HEK293T (cell line): ENCODE measurements at regions not wholly inside any gene's neighbourhood (a gene's known extent, or its start where the extent isn't known, plus 50 kb on each side); places are given as distances from the start of the nearest gene placed in this dataset.
"Not testable (repeated sequence)": the region's sequence is repeated elsewhere in the genome, so short reads cannot be mapped to it uniquely, and the experiment has no call there.

Source experiments
- CTCF ChIA-PET: fragments of 350-600 bp; formaldehyde crosslinking; extraction: SDS; loops from one replicate; lab custom pipeline; 2021; ENCODE audit warnings: antibody characterized with exemption, inconsistent platforms; lab: Yijun Ruan, JAX
- POLR2A ChIA-PET: fragments of 350-600 bp; formaldehyde crosslinking; extraction: SDS; loops from one replicate; lab custom pipeline; 2020; ENCODE audit warnings: antibody characterized with exemption, inconsistent platforms; lab: Yijun Ruan, JAX
- DNase-seq: peaks from one replicate; pipeline ENCODE4 v3.0.0; 2012; ENCODE audit warnings: mixed read lengths; ENCODE audit errors: extremely low spot score
- ARNT ChIP-seq: fragments of 450-650 bp; IDR thresholded peaks from 2 replicates; pipeline ENCODE4 v1.6.1; 2017; ENCODE audit warnings: mild to moderate bottlenecking
- BHLHE40 ChIP-seq: fragments of 450-650 bp; IDR thresholded peaks from 2 replicates; pipeline ENCODE4 v1.6.1; 2016; ENCODE audit warnings: mild to moderate bottlenecking, moderate library complexity, borderline replicate concordance
- CTBP1 ChIP-seq: fragments of 450-650 bp; IDR thresholded peaks from 2 replicates; pipeline ENCODE4 v1.6.1; 2016; ENCODE audit warnings: borderline replicate concordance
- ELF4 ChIP-seq: fragments of 450-650 bp; IDR thresholded peaks from 2 replicates; pipeline ENCODE4 v1.6.1; 2017; ENCODE audit warnings: antibody characterized with exemption
- FOXA1 ChIP-seq: fragments of 450-650 bp; IDR thresholded peaks from 2 replicates; pipeline ENCODE4 v1.6.1; 2016; ENCODE audit warnings: mild to moderate bottlenecking
- FOXK2 ChIP-seq: fragments of 450-650 bp; IDR thresholded peaks from 2 replicates; pipeline ENCODE4 v1.6.1; 2016; ENCODE audit warnings: mild to moderate bottlenecking
- FOXM1 ChIP-seq: fragments of 450-650 bp; IDR thresholded peaks from 2 replicates; pipeline ENCODE4 v1.6.1; 2017; ENCODE audit warnings: mild to moderate bottlenecking, borderline replicate concordance
- HDGF ChIP-seq: fragments of 450-650 bp; IDR thresholded peaks from 2 replicates; pipeline ENCODE4 v1.6.1; 2017; ENCODE audit warnings: antibody characterized with exemption, borderline replicate concordance
- L3MBTL2 ChIP-seq: fragments of 450-650 bp; conservative IDR thresholded peaks from 2 replicates; pipeline ENCODE4 v1.6.1; 2016; ENCODE audit warnings: mild to moderate bottlenecking
- LEF1 ChIP-seq: fragments of 450-650 bp; IDR thresholded peaks from 2 replicates; pipeline ENCODE4 v1.6.1; 2017; ENCODE audit warnings: mild to moderate bottlenecking, borderline replicate concordance
- NFRKB ChIP-seq: fragments of 450-650 bp; IDR thresholded peaks from 2 replicates; pipeline ENCODE4 v1.6.1; 2016; ENCODE audit warnings: mild to moderate bottlenecking, moderate library complexity
- SP1 ChIP-seq: fragments of 450-650 bp; IDR thresholded peaks from 2 replicates; pipeline ENCODE4 v1.6.1; 2017
- SUZ12 ChIP-seq: fragments of 450-650 bp; IDR thresholded peaks from 2 replicates; pipeline ENCODE4 v1.6.1; 2016; ENCODE audit warnings: mild to moderate bottlenecking
- TARDBP ChIP-seq: fragments of 450-650 bp; IDR thresholded peaks from 2 replicates; pipeline ENCODE4 v1.6.1; 2016
- ZNF384 ChIP-seq: fragments of 450-650 bp; IDR thresholded peaks from 2 replicates; pipeline ENCODE4 v1.6.1; 2016
- TF ChIP-seq, protein P1 (sequence below): fragments of 450-650 bp; IDR thresholded peaks from 2 replicates; pipeline ENCODE4 v1.6.1; 2016

DNA sequence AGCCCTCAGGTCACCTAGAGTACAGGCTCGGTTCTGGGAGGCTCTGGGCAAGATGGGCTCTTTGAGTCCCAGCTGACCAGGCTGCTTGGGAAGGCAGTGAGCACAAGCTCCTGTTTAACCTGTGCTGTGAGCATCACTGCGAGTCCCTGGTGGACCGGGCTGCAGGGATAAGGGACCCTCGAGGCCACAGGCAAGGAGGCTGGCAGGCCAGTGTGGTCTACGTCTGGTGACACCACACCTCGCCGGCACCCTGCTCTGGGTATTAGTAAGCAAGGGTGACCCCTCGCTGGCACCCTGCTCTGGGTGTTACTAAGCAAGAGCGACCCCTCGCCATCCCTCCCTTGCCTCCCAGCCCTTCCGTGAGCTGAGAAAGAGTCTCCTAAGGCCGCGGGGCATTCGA lies 125.9 kb upstream of the FOXD4L5 start:
- ChIA-PET POLR2A (no interaction called here), CTCF (no interaction called here)
- DNase-seq = no peak
- TF ChIP-seq TARDBP = no peak
- no peak for TF ChIP-seq FOXM1
- TF ChIP-seq L3MBTL2 = no peak
- TF ChIP-seq NFRKB = no peak
- no peak for TF ChIP-seq FOXA1
- no peak for TF ChIP-seq BHLHE40
- TF ChIP-seq ELF4 = no peak
- TF ChIP-seq FOXK2 = no peak
- TF ChIP-seq, protein P1, sequence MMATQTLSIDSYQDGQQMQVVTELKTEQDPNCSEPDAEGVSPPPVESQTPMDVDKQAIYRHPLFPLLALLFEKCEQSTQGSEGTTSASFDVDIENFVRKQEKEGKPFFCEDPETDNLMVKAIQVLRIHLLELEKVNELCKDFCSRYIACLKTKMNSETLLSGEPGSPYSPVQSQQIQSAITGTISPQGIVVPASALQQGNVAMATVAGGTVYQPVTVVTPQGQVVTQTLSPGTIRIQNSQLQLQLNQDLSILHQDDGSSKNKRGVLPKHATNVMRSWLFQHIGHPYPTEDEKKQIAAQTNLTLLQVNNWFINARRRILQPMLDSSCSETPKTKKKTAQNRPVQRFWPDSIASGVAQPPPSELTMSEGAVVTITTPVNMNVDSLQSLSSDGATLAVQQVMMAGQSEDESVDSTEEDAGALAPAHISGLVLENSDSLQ = no peak
- TF ChIP-seq HDGF = no peak
- TF ChIP-seq LEF1 = no peak
- no peak for TF ChIP-seq SP1
- TF ChIP-seq CTBP1 = no peak
- no peak for TF ChIP-seq SUZ12
- no peak for TF ChIP-seq ARNT
- TF ChIP-seq ZNF384 = no peak

DNA sequence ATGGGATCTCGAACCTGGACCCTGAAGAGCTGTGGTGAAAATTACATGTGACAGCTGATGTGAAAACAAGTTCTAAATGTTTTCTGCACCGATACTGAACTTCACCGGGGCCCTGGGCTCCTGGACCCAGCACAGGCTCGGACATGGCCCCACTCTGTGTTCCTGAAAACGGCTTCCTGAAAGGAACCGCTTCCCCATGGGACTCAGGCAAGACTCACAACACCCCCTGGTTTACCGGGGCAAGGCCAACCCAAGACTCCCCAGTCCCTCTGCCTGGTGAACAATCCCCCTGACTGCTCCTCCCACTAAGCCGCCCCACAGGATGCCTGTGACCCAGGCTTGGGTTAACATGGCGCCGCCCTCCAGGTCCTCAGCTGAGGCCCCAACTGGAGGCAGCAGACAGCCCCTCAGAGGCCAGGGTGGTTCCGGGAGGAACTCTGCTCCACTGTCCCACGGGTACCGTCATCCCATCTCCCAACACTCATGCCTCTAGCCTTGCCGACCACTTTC lies 124.5 kb upstream of the FOXD4L5 start:
- TF ChIP-seq BHLHE40 (no peak), SP1 (no peak)
- no peak for DNase-seq
- POLR2A ChIA-PET = no interaction called here
- CTCF ChIA-PET = no interaction called here

DNA sequence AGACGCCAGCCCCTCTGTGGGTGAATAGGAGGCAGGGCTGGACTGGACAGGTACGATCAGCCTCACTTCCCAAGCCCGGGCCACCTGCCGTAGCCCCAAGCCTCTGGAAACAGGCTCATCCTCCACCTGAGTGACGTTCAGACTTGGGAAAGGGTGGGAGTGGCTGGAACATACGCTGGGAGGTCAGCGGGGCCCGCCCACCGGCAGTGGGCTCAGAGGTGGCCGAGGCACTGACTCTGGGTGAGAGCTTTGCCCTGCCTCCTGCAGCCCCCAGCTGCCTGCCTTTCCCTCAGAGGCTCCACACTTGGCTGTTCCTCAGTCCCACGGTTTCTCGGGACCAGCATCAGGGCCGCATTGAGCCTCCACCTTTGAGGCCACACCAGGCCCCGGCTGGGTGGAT lies 123.8 kb upstream of the FOXD4L5 start:
- DNase-seq, POLR2A ChIA-PET, CTCF ChIA-PET: not testable (repeated sequence)

DNA sequence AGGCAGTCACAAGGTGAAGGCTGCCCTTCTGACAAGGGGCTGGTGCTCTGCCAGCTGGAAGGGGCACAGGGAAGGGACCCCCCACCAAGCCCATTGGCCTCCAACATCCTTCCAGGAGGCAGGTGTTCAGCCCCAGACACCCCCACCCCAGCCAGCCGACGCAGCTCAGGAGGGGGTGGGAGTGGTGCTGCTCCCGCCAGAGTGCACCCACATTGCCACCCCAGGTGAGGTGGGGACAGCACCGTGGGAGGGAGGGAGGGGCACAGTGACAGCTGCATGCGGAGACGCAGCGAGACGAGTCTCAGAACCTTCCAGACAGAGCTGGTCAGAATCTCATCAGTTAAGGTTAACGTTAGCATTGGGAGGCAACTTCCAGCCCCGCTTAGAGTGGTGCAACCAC lies 121.6 kb upstream of the FOXD4L5 start:
- CTCF ChIA-PET, POLR2A ChIA-PET, DNase-seq: not testable (repeated sequence)

DNA sequence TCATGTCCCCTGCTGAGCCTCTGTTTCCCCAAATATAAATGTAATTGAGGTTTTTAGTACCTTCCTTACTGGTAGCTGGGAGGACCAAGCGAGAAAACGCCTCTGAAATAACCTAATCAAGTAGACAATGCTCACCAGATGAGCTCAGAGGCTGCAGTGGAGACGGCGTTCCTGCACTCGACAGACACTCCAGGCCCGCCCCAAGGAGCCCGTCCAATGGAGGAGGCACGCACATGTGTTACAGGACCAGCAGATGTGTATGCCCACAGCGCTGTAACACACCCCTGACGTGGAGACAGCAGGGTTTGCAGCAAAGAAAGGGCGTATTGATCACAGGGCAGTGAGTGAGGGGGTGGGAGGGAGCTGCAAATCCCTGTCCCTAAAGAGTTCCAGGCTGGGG lies 120.8 kb upstream of the FOXD4L5 start:
- POLR2A ChIA-PET, DNase-seq, CTCF ChIA-PET: not testable (repeated sequence)

DNA sequence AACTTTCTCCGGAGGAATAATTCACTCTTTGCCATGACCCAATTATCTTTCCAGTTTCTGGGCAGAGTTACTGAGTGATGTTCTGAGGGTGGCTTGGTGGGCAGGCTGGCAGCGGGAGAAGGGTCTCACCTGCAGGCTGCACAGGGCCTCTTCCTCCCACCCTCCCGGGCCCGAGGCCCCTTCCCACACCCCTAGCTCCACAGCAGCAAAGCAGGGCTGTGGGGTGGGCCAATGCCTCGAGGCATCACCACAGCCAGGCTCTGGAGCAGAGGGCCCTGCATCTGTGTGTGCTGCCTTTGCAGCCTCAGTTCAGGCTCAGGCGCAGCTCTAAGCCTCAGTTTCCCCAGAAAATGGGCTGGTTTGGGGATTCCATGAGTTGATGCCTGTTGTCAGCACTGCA lies 120.2 kb upstream of the FOXD4L5 start:
- TF ChIP-seq L3MBTL2 = no peak
- no peak for TF ChIP-seq FOXK2
- TF ChIP-seq, protein P1 = no peak
- no peak for TF ChIP-seq CTBP1
- no peak for TF ChIP-seq LEF1
- no peak for TF ChIP-seq FOXM1
- no peak for TF ChIP-seq SUZ12
- TF ChIP-seq TARDBP = no peak
- TF ChIP-seq ZNF384 = no peak
- TF ChIP-seq SP1 = no peak
- no peak for TF ChIP-seq BHLHE40
- TF ChIP-seq HDGF = no peak
- no peak for TF ChIP-seq FOXA1
- no peak for DNase-seq
- CTCF ChIA-PET = no interaction called here
- POLR2A ChIA-PET = no interaction called here

DNA sequence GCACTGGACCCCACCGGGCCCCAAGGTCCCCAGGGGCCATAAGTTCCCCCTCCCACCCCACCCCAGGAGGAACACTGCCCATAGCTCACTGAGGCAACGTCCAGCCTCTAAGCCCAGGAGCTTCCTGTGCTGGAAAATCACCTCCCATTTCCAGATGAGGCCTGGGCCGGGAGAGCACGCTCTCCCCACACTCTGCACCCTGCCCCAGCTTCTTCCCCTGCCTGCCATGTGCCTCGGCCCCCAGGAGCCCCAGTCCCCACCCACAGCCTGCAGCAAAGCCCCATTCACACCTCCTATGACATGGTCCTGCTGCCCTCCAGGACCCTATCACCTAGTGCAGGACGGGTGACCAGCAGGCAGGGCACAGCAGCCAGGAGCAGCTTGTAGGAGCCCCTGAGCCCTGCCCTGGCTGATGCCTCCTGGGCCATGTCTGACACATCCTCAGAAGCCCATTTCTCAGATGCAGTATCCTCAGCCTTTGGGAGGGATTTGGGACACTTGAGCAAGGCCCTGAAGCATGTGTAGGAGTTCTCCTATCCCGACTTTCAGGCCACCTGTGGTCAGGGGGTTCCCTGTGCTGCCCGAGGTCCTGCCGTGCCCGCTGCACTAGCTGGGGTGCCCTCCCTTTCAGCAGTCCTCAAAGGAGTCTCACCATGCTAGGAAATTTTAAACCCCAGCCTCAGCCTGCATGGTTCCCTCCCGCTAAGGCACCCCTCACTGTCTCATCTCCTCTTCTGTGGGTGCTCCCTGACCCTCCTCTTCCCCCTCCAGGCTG lies 119.4 kb upstream of the FOXD4L5 start:
- TF ChIP-seq BHLHE40 (no peak), SUZ12 (no peak), HDGF (no peak), ELF4 (no peak), FOXK2 (no peak), ARNT (no peak), LEF1 (no peak), TARDBP (no peak), L3MBTL2 (no peak), SP1 (no peak)
- TF ChIP-seq, protein P1 = no peak

More for the DNA sequence above, 119.4 kb upstream of the FOXD4L5 start:
- ChIA-PET CTCF (no interaction called here), POLR2A (no interaction called here)
- no peak for DNase-seq
